ENCODE measurements at regions not wholly inside any gene's neighbourhood (a gene's known extent, or its start where the extent isn't known, plus 50 kb on each side); places are given as distances from the start of the nearest gene placed in this dataset.

GRCh38 chr14:62234849-62235248 is 472.6 kb downstream of the SNAPC1 start:
- peaks cover 0 to 3% (median 0%) of the 10 kb centered on the region in 4 donors for H3K9me3 ChIP-seq
- no peak for DNase-seq
- intact Hi-C loops (cut with DNase I): no loop called here
- H3K27ac ChIP-seq: no peak overlapping the region
- no peaks in the 10 kb centered on the region for H3K27me3 ChIP-seq
- 73 to 80% methylated on average over 3 of the region's 3 CpGs for WGBS, 2 donors
- no peak overlapping the region for H3K4me3 ChIP-seq
- H3K36me3 ChIP-seq: no peaks in the 10 kb centered on the region
- no peaks in the 10 kb centered on the region for H3K4me1 ChIP-seq
- TF ChIP-seq POLR2A (IDR thresholded peaks at IDR 0.05) (no peak), EP300 (IDR thresholded peaks at IDR 0.05) (no peak), POLR2AphosphoS5 (IDR thresholded peaks at IDR 0.05) (no peak)
- TF ChIP-seq, protein P1, sequence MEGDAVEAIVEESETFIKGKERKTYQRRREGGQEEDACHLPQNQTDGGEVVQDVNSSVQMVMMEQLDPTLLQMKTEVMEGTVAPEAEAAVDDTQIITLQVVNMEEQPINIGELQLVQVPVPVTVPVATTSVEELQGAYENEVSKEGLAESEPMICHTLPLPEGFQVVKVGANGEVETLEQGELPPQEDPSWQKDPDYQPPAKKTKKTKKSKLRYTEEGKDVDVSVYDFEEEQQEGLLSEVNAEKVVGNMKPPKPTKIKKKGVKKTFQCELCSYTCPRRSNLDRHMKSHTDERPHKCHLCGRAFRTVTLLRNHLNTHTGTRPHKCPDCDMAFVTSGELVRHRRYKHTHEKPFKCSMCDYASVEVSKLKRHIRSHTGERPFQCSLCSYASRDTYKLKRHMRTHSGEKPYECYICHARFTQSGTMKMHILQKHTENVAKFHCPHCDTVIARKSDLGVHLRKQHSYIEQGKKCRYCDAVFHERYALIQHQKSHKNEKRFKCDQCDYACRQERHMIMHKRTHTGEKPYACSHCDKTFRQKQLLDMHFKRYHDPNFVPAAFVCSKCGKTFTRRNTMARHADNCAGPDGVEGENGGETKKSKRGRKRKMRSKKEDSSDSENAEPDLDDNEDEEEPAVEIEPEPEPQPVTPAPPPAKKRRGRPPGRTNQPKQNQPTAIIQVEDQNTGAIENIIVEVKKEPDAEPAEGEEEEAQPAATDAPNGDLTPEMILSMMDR (IDR thresholded peaks at IDR 0.05): no peak

- no peak for TF ChIP-seq EP300 (IDR thresholded peaks at IDR 0.05)
- TF ChIP-seq POLR2A (IDR thresholded peaks at IDR 0.05): no peak
- no peak for TF ChIP-seq POLR2AphosphoS5 (IDR thresholded peaks at IDR 0.05)
- TF ChIP-seq, protein P1 (IDR thresholded peaks at IDR 0.05): no peak
- H3K36me3 ChIP-seq: no peaks in the 10 kb centered on the region
- no peaks in the 10 kb centered on the region for H3K9me3 ChIP-seq
- no peaks in the 10 kb centered on the region for H3K4me1 ChIP-seq
- DNase-seq: no peak
- WGBS, 2 donors: 85 to 98% methylated on average over 1 of the region's 1 CpG
- intact Hi-C loops (cut with DNase I): no loop called here
- H3K27ac ChIP-seq: no peak overlapping the region
- no peaks in the 10 kb centered on the region for H3K27me3 ChIP-seq
- H3K4me3 ChIP-seq: no peak overlapping the region
Observed at GRCh38 chr14:62244221-62244620, 482.0 kb downstream of the SNAPC1 start.

- WGBS, 2 donors: 78% methylated on average over 4 of the region's 4 CpGs
- intact Hi-C loops (cut with DNase I): no loop called here
- Histone ChIP-seq H3K9me3 (no peaks in the 10 kb centered on the region), H3K4me3 (no peak overlapping the region), H3K27ac (no peak overlapping the region), H3K27me3 (no peaks in the 10 kb centered on the region), H3K4me1 (no peaks in the 10 kb centered on the region), H3K36me3 (no peaks in the 10 kb centered on the region)
- TF ChIP-seq, protein P1 (IDR thresholded peaks at IDR 0.05): no peak
- TF ChIP-seq POLR2A (IDR thresholded peaks at IDR 0.05) (no peak), POLR2AphosphoS5 (IDR thresholded peaks at IDR 0.05) (no peak), EP300 (IDR thresholded peaks at IDR 0.05) (no peak)
- no peak for DNase-seq
Observed at GRCh38 chr14:62247266-62247665, 485.0 kb downstream of the SNAPC1 start.

- intact Hi-C loops (cut with DNase I): no loop called here
- TF ChIP-seq POLR2AphosphoS5 (IDR thresholded peaks at IDR 0.05): no peak
- no peak for DNase-seq
- WGBS, 2 donors: 14 to 45% methylated on average over 4 of the region's 4 CpGs
- H3K36me3 ChIP-seq: no peaks in the 10 kb centered on the region
- H3K27ac ChIP-seq: no peak overlapping the region
- no peaks in the 10 kb centered on the region for H3K27me3 ChIP-seq
- H3K4me3 ChIP-seq: no peak overlapping the region
- H3K4me1 ChIP-seq: no peaks in the 10 kb centered on the region
- no peaks in the 10 kb centered on the region for H3K9me3 ChIP-seq
Observed at GRCh38 chr14:62251237-62251636, 489.0 kb downstream of the SNAPC1 start.

GRCh38 chr14:62253171-62253570 is 491.0 kb downstream of the SNAPC1 start:
- no peaks in the 10 kb centered on the region for H3K36me3 ChIP-seq
- intact Hi-C loops (cut with DNase I): no loop called here
- no peak for DNase-seq
- no peak for TF ChIP-seq POLR2AphosphoS5 (IDR thresholded peaks at IDR 0.05)
- TF ChIP-seq, protein P1 (IDR thresholded peaks at IDR 0.05): no peak
- no peak overlapping the region for H3K4me3 ChIP-seq
- no peak overlapping the region for H3K27ac ChIP-seq
- WGBS, 2 donors: 80 to 86% methylated on average over 1 of the region's 1 CpG
- no peaks in the 10 kb centered on the region for H3K9me3 ChIP-seq
- H3K27me3 ChIP-seq: no peaks in the 10 kb centered on the region
- no peaks in the 10 kb centered on the region for H3K4me1 ChIP-seq
